NCI-H187 (cell line): ENCODE measurements at regions not wholly inside any gene's neighbourhood (a gene's known extent, or its start where the extent isn't known, plus 50 kb on each side); places are given as distances from the start of the nearest gene placed in this dataset.
"Not testable (repeated sequence)": the region's sequence is repeated elsewhere in the genome, so short reads cannot be mapped to it uniquely, and the experiment has no call there.

Experiments
- DNase-seq, 2 experiments: peaks; one replicate each; lab custom pipeline; 2025; lab: John Stamatoyannopoulos, UW

DNA sequence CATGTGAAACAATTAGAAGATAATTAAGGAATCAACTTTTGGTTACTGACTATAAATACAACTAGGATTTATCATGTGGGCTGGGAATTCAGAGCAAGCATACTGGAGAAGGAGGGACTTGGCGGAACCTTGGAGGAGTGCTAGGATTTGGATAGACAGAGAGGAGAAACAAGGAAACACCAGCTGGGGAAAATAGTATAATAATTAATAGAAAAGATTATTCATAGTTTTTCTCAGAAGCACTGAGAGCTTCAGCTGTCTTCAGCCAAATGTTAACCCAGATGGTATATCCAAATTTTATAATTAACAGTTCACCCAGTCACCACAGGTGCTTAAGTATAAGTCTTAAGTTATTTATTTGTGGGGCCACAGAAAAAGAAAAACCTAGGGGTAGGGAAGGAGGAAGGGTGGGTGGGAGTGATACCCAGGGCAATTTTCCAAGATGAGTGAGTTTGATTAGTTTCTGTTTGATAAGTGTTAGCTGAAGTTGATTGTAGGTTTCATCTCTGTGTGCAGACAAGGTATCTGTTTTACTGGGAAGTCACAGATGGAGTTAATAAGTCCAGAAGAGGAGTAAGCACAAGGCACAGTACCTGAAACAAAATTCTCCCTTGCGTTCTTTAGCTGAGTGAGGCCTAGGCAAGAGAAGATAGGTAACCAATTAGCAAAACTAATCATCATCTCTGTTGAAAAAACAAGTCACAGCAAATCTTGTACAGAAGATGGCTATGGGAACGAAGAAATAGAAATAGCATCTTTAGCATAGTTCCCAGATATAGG is 175.5 kb downstream of the TFAP2B start:
- DNase-seq = no peak

DNA sequence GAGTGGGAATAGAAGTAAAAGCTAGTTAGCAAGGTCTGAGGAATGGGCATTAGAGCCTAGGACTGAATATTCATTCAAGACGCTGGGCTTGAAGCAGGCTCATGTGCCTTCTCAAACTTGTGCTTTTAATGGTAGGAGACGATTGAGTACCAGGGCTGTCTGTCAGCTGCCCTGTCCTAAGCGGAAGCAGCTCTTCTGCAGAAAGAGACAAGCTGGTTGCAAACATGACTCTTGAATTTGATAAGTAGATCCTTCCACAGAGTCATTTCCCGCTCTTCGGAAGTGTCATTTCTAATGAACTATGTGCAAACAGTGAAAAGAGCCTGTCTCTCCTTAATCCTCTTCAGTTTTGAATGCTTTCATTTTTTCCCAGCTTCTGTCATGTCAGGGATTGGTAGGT is 176.4 kb downstream of the TFAP2B start:
- DNase-seq = no peak

DNA sequence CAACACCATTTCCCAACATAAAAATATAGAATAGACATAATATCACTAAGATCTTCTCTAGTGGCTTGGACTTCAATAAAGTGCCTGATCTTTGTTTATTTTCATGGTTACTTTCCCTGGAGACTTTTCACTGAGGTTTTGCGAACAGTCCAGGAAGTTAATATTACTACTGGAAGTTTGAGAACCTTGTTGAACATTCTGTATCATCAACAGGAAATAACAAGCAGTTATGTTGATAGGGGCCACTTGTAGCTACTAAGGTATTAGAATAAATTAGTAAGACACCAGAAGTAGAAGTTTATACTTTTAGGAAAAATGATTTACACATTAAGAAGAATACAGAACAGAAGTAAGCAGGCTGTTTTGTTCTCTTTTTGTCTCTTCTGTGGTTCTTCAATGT is 180.2 kb downstream of the TFAP2B start:
- DNase-seq = no peak

DNA sequence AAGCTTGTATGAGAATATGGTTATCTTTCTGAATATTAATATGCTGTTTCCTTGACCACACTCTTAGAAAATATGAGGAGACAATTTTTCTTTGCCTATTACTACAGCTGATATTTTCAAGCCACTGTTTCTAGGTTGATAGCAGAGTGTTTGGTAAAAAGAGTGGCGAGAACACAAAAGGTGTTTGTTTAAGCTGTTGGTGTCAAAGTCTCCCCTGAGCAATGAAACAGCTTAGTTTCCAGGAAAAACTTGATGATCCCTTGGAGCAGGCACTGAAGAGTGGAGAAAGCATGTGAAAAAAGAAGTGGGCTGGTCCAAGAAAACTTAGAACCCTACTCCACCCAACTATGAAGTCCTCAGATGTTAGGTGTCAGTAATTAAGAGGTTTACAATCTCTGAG is 182.7 kb downstream of the TFAP2B start:
- DNase-seq = no peak

DNA sequence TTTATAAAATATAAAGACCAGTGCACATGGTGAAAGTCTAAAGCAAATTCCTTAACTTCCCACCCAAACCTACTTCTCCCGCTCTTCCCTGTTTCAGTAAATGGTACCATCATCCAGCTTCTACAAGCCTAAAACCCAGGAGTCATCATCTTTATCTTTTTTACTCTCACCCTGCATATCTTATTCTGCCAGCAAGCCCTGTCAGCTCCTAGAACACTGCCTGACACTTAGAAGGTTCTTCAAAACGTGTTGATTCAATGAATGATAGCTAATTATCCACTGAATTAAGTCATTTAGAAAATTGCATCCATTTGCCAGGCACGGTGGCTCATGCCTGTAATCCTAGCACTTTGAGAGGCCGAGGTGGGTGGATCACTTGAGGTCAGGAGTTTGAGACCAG is 185.7 kb downstream of the TFAP2B start:
- DNase-seq = no peak

DNA sequence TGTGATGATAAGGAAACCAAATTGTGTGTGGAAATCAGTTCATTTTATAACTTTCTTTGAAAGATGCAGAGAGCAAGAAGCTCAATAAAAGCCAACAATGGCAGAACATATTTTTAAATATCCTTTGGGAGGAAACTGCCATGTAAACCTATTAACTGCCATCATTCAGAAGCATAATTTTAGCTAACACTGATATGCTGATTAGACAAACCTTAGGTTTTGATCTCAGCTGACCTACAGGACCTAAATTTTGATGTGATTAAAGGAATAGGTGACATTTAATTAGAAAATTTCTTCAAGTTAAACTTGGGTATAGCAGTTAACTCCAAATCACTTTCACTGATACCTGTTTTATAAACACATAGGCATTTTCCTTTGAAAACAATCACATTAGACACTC is 187.1 kb downstream of the TFAP2B start:
- DNase-seq = no peak

DNA sequence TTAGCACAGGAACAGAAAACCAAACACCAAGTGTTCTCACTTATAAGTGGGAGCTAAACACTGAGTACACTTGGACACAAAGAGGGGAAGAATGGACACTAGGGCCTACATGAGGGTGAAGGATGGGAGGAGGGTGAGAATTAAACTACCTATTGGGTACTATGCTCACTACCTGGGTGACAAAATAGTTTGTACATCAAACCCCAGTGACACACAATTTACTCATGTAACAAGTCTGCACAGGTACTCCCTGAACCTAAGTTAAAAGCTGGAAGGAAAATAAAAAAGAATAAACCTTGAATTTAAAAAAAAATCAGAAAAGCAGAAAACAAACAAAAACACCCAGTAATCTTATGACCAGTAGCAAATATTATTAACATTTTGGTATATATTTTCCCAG is 188.6 kb downstream of the TFAP2B start:
- DNase-seq = no peak

DNA sequence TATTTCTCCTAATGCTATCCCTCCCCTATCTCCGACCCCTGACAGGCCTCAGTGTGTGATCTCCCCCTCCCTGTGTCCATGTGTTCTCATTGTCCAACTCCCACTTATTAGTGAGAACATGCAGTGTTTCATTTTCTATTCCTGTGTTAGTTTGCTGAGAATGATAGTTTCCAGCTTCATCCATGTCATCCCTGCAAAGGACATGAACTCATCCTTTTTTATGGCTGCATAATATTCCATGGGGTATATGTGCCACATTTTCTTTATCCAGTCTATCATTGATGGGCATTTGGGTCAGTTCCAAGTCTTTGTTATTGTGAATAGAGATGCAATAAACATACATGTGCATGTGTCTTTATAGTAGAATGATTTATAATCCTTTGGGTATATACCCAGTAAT is 190.0 kb downstream of the TFAP2B start:
- not testable (repeated sequence) for DNase-seq

DNA sequence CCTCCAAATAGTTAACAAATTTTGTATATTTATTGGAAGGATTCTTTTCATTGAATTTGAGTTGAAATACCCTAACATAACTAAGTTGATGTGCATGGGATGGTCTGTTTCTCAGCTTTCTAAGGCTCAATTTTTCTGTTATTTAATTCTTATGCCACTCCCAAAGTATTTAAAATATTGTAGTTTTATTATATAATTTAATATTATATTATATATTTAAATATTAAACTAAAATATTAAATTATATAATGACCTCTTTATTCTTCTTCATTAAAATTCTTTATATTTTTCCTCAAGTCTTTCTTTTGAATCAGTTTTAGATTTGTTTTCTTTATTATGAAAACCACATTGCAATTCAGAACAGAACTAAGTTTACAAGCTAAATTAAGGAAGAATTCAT is 194.7 kb downstream of the TFAP2B start:
- DNase-seq = no peak

DNA sequence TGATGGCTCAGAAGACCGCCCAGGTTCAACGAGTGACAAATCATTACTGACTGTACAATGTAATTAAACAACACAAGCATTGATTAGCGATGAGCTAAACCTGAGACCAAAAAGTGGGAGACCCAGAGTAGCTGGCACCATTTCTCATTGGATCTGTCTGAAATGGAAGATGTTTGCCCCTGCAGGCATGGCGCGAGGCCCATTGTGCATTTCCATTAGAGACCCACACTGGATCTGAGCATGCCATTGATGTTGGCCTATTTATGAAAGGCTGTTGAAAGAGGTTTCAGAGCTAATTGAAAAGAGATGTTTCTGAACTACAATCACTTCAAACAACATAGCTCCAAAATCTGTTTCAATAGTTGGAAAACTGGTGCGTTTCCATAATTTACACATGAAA is 196.7 kb downstream of the TFAP2B start:
- DNase-seq = no peak

DNA sequence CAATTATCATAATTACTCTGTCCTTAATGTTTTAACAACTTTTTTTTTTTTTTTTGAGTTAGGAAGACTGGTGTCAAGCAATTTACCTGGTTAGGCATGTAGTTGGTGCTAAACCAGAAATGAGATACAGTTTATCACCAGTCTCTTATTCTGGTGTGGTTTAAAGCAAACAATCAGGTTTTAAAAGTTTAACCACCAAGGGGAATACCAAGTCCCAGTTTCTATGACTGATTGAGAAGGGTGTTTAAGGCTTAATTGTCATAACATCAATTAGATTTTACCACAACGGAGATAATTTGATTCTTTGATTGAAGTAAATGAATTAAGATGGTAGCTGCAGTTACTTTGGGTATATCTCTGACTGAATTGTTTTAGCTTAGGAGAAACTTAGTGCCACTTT is 197.8 kb downstream of the TFAP2B start:
- DNase-seq = no peak

DNA sequence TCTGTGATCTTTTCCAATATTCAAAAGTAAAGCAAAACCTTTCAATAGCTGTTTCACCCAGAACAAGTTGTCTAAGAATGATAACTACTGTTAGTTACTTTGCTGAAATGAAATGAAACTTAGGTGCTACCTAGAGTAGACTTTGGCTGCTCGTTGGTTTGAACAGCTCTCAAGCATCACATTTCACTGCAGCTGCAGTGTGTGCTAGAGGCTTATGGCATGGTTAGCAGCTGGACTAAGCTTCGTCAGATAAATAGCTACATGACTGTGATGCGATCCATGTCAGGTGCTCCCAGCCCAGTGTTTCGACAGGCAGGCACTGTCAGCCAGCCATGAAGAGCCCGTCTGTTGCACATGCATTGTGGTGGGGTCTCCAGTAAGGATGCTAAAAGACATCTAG is 201.1 kb downstream of the TFAP2B start:
- DNase-seq = peak; percentile 29 to 47

DNA sequence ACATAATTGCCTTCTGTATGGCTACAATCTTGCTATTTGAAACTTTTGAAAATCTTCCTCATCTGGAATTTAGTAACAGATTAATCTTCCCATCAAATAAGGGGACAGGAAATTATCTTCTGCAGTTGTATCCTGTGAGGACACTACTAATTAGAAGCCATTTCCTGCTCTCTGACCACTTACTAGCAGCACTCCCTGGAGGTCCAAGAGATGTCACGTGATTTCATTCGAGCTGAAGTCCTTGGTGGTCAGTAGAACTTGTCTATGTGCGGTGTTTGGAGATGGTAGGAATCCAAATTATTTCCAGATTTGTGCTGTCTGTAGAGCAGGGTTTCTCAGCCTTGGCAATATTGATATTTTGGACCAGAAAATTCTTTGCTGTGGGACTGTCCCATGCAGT is 202.5 kb downstream of the TFAP2B start:
- DNase-seq = no peak

DNA sequence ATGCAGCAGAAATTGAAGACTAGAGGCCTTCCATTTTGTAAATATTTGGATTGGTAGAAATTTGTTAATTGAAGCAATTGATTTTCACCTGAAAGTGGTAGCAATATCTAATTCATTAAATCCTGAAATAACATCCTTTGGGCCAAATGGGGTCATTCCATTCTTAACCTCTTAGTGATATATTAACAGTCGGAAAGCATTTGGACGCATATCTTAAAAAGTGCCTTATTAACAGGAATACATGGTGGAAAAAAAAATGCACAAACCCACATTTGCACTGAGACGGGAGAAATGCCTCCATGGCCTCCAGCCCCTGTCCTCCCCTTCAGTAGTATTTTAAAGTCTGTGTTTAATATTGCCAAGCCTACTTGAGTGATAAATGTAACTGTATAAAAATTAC is 205.5 kb downstream of the TFAP2B start:
- no peak for DNase-seq

DNA sequence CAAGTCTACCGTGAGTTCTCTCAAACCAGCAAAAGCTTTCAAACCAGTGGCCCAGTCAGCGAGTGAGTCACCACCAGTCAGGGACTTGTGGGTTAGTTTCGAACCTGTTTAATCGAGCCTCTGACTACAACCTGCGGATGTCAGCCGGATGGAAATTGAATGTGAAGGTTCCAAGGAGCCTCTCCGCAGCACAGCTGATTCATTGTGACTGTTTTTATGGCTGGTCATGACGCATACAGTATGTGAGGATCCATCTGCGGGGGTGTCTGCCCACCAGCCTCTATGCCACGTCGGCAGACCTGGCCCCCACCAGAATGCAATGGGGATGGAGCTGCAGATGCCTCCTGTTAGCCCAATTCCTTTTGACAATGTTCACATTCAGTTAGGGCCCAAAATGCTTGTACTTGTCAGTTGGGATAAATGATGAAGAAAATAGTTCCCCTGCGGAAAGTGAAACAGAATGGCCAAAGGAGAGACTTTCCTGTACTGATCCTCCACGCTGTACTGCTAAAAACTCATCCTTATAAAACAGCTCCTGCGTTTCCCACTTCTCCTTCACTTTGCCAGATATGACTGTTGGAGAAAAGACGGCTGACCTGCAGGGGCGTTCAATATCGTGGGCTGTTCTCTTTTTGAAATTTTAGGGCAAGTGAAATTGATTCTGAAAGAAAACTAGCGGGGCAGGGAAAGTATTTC is 206.6 kb downstream of the TFAP2B start:
- no peak for DNase-seq

DNA sequence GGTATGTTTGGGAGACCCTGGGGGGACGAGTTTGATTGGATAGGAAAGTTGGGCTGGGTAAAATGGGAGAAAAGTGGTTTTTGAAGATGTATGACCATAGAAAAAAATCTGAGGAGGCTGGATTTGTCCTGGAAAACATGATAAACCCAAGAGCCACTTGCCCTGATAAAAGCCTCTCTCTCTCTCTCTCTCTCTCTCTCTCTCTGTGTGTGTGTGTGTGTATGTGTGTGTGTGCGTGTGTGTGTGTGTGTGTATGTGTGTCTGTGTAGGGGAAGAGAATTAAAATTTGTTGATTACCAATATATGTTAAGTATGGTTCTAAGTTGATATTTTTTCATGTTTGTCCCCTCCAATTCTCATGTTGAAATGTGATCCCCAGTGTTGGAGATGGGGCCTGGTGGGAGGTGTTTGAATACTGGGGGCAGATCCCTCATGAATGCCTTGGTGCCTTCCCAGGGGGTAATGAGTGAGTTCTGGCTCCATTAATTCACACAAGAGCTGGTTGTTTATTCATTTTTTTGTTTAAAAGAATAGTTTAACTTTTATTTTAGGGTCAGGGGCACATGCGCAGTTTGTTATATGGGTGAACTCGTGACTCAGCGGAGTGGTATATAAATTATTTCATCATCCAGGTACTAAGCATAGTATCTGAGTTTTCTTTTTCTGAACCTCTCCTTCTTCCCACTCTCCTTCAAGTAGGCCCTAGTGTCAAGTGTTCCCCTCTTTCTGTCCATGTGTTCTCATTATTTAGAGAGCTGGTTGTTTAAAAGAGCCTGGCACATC is 208.8 kb downstream of the TFAP2B start:
- no peak for DNase-seq

DNA sequence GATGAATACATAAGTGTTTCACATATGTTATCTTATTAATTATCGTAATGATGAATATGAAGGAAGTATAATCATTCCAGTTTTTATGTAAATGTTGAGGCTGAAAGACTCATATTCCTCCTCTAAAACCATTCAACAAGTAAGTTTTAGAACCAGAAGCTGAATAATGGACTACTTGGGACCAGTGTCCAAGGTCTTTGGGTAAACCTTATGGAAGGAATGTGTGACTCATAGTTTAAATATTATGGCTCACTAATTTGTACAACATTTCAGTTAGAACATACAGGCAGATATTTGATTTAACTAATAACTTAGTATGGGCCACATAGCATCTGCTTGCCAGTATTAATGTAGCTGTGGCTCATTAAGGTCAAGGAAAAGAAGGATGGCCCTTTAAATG is 209.6 kb downstream of the TFAP2B start:
- DNase-seq = no peak

DNA sequence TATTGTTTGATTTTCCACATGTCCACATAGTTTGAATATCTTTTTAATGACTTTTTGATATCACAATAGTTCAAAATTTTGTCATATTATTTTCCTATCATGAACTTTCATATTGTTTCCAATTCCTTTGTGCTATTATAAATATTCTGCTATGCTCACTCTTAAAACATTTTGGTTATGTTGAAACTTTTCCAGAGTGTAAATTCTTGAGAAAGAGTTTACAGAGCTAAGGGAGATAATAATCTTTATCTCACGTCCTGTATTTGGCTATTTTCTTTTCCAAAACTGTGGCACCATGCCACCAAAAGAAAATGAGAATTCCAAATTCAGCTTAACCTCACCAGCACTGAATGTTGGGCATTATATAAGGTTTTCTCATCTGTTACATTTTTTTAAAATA is 210.9 kb downstream of the TFAP2B start:
- DNase-seq = no peak

DNA sequence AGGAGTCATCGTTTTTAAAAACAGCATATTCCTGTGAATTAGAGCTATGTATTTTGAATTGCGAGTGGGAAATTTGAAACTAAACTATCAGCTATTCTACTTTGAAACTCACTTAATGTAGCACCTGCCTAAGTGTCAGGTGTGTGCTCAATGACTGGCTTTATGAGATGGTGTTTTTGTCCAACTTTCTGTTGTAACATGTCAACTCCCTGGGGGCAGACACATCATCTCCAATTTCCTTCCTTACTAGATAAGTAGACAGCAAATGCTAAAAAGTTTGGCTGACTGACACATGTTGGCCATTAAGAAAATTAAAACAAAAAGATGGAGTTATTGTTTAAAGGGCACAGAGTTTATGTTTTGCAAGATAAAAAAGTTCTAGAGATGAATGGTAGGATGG is 226.9 kb downstream of the TFAP2B start:
- DNase-seq = peak in 1 of 2 experiments; percentile 48

DNA sequence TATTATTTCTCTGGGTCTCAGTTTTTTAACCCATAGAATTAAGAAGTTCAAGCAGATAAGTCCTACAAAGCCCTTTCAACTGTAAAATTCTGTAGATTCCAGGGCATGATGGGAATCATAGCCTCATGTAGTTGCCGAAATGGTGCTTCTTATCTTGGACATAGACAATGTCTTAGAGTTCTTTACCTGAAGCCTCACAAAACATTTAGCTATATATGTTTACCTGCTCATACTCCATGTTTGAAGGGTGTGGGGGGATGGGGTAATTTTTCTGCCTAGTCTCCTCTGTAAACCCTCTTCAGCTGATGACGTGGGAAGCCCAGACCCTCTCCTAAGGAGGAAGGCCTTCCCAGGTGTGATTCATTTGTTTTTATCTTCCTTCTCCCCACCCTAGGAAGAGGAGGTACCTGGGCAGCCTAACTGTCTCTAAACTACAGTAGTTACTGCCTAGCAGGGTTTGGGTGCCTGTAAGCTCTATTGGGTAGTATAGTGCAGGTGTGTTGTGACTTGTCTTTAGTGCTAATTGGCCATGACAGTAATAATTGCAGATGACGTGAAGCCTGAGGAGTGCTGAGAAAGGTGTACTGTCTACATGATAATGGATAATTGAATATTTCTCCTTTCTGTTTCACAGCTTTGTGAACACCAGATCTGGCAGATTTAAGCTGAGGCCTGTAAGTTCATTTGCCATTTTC is 230.8 kb downstream of the TFAP2B start:
- DNase-seq = peak; percentile 48 to 76

DNA sequence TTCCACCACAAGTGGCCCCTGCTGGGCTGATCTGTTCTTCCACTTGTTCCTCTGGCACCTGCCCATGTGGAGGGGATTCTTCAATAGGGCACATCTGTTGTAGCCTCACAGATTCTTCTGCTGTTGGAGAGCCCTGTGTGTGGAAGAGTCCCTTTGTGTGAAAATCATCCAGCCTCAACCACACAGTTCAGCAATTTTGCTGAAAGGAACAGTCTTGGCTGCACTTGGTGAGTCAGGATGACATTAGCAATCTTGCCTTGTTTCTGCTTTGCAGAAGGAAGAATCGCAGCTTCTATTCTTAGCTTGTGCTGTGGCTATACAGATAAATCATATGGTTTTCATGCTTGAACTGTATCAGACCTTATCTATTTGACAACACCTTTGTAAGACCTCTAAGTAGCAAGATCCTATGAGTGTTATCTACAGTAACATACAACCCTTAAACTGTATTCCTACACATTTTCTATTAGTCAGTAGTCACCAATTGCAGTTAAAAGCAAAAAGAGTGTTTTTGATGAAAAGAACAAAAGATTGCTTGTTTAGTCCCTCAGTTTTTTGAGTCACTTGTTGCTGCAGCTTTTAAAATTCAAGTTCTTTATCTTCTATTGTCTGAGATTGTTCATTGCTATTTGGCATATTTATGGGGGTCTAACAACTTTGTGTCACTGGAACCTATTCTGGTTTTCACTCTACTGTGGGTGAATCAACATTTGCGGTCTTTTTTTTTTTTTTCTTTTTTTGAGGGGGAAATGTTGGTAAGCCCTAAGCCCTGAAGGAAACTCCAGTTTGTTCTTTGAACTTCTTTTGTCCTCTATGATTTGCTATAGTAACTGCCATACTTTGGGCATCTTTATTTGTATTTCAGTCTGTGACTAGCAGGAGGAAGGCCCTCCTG is 231.6 kb downstream of the TFAP2B start:
- DNase-seq = peak in 1 of 2 experiments; percentile 82
